ENCODE measurements at regions not wholly inside any gene's neighbourhood (a gene's known extent, or its start where the extent isn't known, plus 50 kb on each side); places are given as distances from the start of the nearest gene placed in this dataset.

GRCh38 chr13:67355812-67356476 is 125.8 kb upstream of the PCDH9 start:
- intact Hi-C loops (cut with micrococcal nuclease) = no loop called here
- Histone ChIP-seq H3K4me3 (ENCODE audit: low read length) (no peak overlapping the region), H3K4me1 (ENCODE audit: control insufficient read depth, insufficient read depth, low read length) (no peaks in the 10 kb centered on the region), H3K36me3 (ENCODE audit: control insufficient read depth, insufficient read depth, low read length) (no peaks in the 10 kb centered on the region), H3K27me3 (ENCODE audit: control insufficient read depth, insufficient read depth, low read length) (no peaks in the 10 kb centered on the region), H3K27ac (ENCODE audit: low read length) (no peak overlapping the region), H3K9me3 (ENCODE audit: control insufficient read depth, insufficient read depth, low read length) (no peaks in the 10 kb centered on the region)
- no peak for TF ChIP-seq CTCF (IDR thresholded peaks at IDR 0.05)
- H3K4me3 Mint-ChIP-seq = no peak overlapping the region
- WGBS (ENCODE audit: insufficient coverage) = 80% methylated on average over 4 of the region's 6 CpGs
- DNase-seq (no peak), ATAC-seq (no peak)
- H3K36me3 Mint-ChIP-seq = no peaks in the 10 kb centered on the region
- no peak overlapping the region for H3K27ac Mint-ChIP-seq
- peaks cover 3 to 4% of the 10 kb centered on the region in 2 donors for H3K9me3 Mint-ChIP-seq
- no peaks in the 10 kb centered on the region for H3K27me3 Mint-ChIP-seq (ENCODE audit: low read depth in 2 of 2)
- no peaks in the 10 kb centered on the region for H3K4me1 Mint-ChIP-seq

- Mint-ChIP-seq H3K9me3 (peaks cover 3 to 6% of the 10 kb centered on the region in 2 donors), H3K27ac (no peak overlapping the region), H3K4me3 (no peak overlapping the region), H3K36me3 (no peaks in the 10 kb centered on the region), H3K27me3 (ENCODE audit: low read depth in 2 of 2) (no peaks in the 10 kb centered on the region), H3K4me1 (no peaks in the 10 kb centered on the region)
- no peak for DNase-seq
- 47% methylated on average over 2 of the region's 2 CpGs for WGBS (ENCODE audit: insufficient coverage)
- H3K27me3 ChIP-seq (ENCODE audit: control insufficient read depth, insufficient read depth, low read length) = no peaks in the 10 kb centered on the region
- no peaks in the 10 kb centered on the region for H3K4me1 ChIP-seq (ENCODE audit: control insufficient read depth, insufficient read depth, low read length)
- no peak overlapping the region for H3K4me3 ChIP-seq (ENCODE audit: low read length)
- no peak overlapping the region for H3K27ac ChIP-seq (ENCODE audit: low read length)
- intact Hi-C loops (cut with micrococcal nuclease) = no loop called here
- H3K36me3 ChIP-seq (ENCODE audit: control insufficient read depth, insufficient read depth, low read length) = no peaks in the 10 kb centered on the region
- TF ChIP-seq CTCF (IDR thresholded peaks at IDR 0.05) = no peak
- ATAC-seq = no peak
- no peaks in the 10 kb centered on the region for H3K9me3 ChIP-seq (ENCODE audit: control insufficient read depth, insufficient read depth, low read length)
These were observed 123.8 kb upstream of the PCDH9 start for GRCh38 chr13:67353941-67354340.

GRCh38 chr13:67353031-67353430 is 122.9 kb upstream of the PCDH9 start:
- intact Hi-C loops (cut with micrococcal nuclease) = no loop called here
- TF ChIP-seq CTCF (IDR thresholded peaks at IDR 0.05) = no peak
- Mint-ChIP-seq H3K4me1 (no peaks in the 10 kb centered on the region), H3K27me3 (ENCODE audit: low read depth in 2 of 2) (no peaks in the 10 kb centered on the region), H3K27ac (no peak overlapping the region), H3K9me3 (peaks cover 3 to 6% of the 10 kb centered on the region in 2 donors), H3K36me3 (no peaks in the 10 kb centered on the region), H3K4me3 (no peak overlapping the region)
- Histone ChIP-seq H3K27me3 (ENCODE audit: control insufficient read depth, insufficient read depth, low read length) (no peaks in the 10 kb centered on the region), H3K4me3 (ENCODE audit: low read length) (no peak overlapping the region), H3K27ac (ENCODE audit: low read length) (no peak overlapping the region), H3K36me3 (ENCODE audit: control insufficient read depth, insufficient read depth, low read length) (no peaks in the 10 kb centered on the region), H3K9me3 (ENCODE audit: control insufficient read depth, insufficient read depth, low read length) (no peaks in the 10 kb centered on the region), H3K4me1 (ENCODE audit: control insufficient read depth, insufficient read depth, low read length) (no peaks in the 10 kb centered on the region)
- DNase-seq = no peak
- WGBS (ENCODE audit: insufficient coverage) = no CpG with 5 or more reads among the region's 1 CpG
- no peak for ATAC-seq

- ATAC-seq = no peak
- no peaks in the 10 kb centered on the region for H3K4me1 Mint-ChIP-seq
- peaks cover under 1 to 2% of the 10 kb centered on the region in 2 donors for H3K9me3 Mint-ChIP-seq
- H3K4me3 Mint-ChIP-seq = no peak overlapping the region
- Histone ChIP-seq H3K4me1 (ENCODE audit: control insufficient read depth, insufficient read depth, low read length) (no peaks in the 10 kb centered on the region), H3K27me3 (ENCODE audit: control insufficient read depth, insufficient read depth, low read length) (no peaks in the 10 kb centered on the region), H3K27ac (ENCODE audit: low read length) (no peak overlapping the region), H3K4me3 (ENCODE audit: low read length) (no peak overlapping the region), H3K36me3 (ENCODE audit: control insufficient read depth, insufficient read depth, low read length) (no peaks in the 10 kb centered on the region), H3K9me3 (ENCODE audit: control insufficient read depth, insufficient read depth, low read length) (peaks cover 6% of the 10 kb centered on the region)
- WGBS (ENCODE audit: insufficient coverage) = no CpG with 5 or more reads among the region's 1 CpG
- no peak for TF ChIP-seq CTCF (IDR thresholded peaks at IDR 0.05)
- intact Hi-C loops (cut with micrococcal nuclease) = no loop called here
- DNase-seq = no peak
- no peaks in the 10 kb centered on the region for H3K27me3 Mint-ChIP-seq (ENCODE audit: low read depth in 2 of 2)
- no peak overlapping the region for H3K27ac Mint-ChIP-seq
- H3K36me3 Mint-ChIP-seq = peaks cover 5% of the 10 kb centered on the region
These were observed 121.8 kb upstream of the PCDH9 start for GRCh38 chr13:67351909-67352308.

All from natural killer cell (primary cell).